Posterior vena cava (tissue), 2 donors: ENCODE measurements at regions not wholly inside any gene's neighbourhood (a gene's known extent, or its start where the extent isn't known, plus 50 kb on each side); places are given as distances from the start of the nearest gene placed in this dataset.

Experiments used
- DNase-seq: peaks from one replicate; pipeline ENCODE4 v3.0.0-alpha.2; 2020; ENCODE audit warnings: low spot score
- intact Hi-C, 2 donors: fragments of 100-400 bp; cut with DNase I; formaldehyde crosslinking; loops; one replicate each; pipeline versions ENCODE4 v1.14.1 to v1.14.2; 2022 to 2023
- donor health status: DM: yes; HTN: yes; CAD: no.
- donor health status: DM: yes; HTN: yes; CAD: no.

DNA sequence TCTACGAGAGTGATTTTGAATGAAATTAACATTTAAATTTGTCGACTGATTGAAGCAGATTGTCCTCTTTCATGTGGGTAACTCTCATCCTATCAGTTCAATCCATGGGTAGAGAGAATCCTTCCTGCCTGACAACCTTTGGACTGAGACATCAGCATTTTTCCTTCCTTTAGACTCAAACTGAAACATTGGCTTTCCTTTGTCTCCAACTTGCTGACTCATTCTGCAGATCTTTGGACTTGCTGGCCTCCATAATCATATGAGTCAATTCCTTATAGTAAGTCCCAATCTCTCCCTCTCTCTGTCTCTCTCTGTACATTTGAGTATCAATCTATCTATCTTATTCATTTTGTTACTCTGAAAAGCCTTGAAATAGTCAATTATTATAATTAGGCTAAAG, 416.7 kb downstream of the LRRIQ3 start:
- intact Hi-C loops = no loop called here
- DNase-seq = no peak

DNA sequence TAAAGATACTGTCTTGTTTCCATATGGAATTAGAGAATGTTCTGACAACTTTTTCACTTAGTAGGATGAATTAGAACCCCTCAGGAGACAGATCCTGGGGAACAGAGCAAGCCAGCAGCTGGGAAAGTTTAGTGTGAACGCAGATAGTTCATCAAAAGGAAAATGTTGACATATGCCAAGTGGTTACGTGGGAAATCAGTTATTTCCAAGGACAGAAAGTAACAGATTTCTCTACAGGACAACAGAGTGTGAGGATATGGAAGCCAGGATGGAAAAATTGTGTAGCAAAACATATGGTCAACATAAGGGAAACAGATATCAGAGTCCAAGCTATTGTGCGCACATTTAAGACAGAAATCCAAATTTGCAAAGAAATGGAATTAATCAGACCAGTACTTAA, 419.5 kb downstream of the LRRIQ3 start:
- intact Hi-C loops = no loop called here
- DNase-seq = no peak

DNA sequence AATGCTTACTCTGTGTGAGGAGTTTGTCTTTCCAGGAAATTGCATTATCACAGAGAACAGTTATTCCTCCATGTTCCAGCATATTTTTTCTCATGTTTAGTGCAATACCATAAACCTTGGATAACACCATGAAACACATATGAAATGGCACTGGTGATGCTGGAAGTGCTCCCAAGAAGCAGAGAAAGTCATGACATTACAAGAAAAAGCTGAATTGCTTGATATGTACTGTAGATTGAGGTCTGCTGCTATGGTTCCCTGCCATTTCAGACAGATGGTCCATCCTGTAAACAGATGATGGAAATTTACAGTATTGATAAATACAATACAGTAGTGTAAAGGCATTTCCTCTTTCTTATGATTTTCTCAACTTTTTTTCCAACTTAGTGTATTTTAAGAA, 422.1 kb downstream of the LRRIQ3 start:
- DNase-seq = no peak
- intact Hi-C loops = no loop called here

DNA sequence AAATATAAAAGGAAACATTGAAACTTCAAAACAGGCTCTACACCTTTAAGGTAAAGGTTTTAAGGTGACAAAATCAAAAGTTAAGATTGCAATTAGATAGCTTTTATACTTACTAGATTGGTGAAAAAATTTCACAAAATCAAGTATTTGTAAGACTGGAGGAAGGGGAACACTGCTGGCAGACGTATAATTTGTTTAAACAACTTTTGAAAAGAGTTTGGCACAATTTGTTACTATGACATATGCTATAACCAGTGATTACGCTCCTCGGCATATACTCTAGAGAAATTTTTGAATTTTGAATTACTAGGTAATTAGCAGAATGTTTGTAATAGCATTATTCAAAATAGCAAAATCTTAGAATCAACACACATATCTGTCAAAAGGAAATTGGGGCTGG, 425.0 kb downstream of the LRRIQ3 start:
- intact Hi-C loops = no loop called here
- no peak for DNase-seq

DNA sequence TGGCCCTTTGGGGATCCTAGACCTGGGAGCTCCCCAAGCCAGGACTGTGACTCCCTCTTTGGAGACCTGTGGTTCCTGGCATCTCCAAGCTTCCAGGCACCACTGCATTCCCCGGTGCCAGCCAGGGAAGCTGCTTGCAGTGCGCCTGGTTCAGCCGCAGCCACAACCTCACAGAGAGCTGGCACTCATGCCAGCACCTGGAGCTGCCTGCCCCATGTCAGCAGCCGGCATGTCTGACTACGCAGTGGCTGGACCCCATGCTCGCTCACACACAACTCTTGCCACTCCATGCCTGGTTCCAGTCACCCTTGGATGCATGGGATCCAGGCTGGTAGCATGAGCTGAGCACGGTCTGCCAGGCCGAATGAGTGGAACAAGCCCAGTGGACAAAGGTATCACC, 426.6 kb downstream of the LRRIQ3 start:
- intact Hi-C loops = no loop called here
- DNase-seq = no peak

DNA sequence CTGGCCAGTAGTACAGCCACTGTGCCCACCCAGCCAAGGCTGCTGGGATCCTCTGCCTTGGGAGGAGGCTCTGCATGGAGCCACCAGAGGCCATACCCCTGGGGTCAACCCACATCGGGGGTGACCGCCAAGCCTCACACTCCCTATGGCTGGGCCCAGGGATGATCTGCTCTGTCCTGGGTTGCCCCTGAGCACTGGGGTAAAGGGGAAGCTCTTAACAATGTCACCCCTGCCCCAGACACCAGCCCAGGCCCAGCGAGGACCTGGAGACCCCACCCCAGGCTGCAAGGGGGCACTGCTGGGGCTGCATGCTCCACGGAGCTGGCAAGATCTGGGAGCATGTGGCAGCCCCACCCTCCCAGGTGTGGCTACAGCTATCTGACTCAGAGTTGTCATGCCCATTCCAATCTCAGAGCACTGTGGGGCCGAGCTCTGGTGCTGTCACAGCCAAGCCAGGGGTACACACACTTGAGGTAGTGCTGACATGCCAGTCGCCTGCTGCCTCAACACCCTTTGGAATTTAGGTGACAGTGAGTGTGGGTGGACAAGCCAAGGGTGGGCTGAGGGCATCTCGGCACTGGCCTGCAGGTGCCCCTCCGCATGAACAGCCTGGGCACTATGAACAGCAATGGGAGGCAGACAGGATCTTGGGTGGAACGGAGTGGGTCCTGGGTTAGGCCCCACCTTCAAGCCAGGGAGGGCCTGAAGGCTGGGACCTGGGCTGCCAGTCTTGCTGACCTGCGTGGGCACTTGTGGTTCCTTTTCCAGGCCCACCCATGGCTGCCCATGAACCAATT, 427.7 kb downstream of the LRRIQ3 start:
- DNase-seq = no peak
- intact Hi-C loops = no loop called here

DNA sequence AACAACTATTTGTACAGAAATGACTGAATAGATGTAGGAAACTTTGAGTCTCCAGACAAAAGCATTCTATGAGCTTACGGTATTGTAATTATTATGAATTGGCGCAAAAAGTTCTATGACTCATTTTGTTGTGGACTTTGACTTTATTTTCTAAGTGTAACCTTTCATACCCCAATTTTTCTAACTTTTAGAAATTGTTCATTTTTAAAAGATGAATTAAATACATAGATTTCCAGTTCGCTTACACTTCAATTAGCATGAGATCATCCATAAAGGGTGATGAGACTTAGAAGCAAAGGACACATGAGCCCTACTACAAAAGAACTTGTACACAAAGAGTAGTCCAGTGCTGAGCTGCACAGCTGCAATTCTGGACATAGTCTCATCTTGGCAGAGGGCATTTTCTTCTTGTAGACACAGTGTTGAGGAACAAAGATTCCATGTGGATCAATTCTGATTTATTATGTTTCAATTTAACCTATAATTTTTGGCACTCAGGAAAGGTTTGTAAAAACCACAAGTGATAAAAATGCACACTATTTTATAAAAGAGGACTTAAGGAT, 431.1 kb downstream of the LRRIQ3 start:
- DNase-seq = no peak
- intact Hi-C loops = no loop called here

DNA sequence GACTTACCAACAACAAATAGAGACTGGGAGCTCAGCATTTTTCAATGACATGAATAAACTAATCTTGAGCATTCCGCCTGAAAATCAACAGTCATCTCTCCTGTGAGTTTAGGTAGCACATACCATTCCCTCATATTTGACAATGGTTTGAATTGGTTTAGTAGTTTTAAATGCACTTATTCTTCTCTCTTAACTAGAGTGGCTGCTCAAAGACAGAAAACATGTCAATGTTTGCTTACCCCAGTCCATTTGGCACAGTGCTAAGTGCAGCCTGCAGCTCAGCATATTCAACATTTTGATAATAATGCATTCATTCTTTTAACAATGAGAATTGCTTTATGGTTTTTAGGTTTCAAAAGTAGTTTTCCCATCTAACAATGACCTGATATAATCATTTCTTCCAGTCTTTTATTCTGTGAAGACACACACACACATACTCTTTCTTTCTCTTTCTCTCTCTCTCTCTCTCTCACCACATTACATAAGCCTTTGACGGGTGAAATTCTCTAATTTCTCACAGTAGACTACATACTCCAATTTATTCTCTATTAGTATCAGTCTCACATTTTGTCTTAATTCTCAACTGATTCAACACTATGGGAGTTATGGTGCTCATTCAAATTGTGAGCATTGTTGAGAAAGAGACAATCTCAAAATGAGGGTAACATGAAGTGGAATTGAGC, 432.3 kb downstream of the LRRIQ3 start:
- intact Hi-C loops = no loop called here
- DNase-seq = no peak

DNA sequence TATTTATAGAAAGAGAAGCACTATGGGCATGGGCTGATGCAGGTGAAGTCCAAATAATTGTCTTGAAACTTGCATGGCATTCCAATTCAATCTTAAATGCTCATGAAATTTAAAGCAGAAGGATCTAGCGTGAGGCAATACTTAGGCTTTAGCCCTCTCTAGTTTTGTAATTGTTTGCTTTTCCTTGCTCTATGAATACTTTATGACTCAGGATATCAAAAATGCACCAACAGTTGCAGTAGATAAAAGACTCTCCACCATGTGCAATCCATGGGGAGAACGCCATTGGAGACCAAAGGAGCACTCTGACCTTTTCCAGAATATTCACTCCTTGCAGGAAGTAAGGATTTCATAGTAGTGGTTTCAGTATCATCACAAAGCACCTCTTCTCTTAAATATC, 436.4 kb downstream of the LRRIQ3 start:
- intact Hi-C loops = no loop called here
- DNase-seq = no peak

DNA sequence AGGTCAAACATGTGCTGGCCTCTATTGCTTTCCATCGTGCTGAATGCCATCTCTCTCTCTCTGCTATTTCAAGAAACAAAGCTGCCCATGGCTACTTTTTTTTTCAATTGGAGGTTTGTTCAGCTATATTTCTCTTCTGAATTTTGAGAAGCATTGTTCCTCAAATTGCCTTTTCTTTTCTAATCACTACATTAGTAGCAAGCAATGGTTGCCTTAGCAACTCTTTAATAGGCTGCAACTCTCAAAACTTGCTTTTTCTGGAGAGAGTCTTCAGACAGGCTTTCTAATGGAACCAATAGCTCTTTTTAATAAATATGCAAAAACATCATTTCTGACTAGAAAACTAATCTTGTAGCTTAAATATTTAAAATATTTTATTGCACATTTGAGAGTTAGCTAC, 439.0 kb downstream of the LRRIQ3 start:
- no peak for DNase-seq
- intact Hi-C loops = no loop called here

DNA sequence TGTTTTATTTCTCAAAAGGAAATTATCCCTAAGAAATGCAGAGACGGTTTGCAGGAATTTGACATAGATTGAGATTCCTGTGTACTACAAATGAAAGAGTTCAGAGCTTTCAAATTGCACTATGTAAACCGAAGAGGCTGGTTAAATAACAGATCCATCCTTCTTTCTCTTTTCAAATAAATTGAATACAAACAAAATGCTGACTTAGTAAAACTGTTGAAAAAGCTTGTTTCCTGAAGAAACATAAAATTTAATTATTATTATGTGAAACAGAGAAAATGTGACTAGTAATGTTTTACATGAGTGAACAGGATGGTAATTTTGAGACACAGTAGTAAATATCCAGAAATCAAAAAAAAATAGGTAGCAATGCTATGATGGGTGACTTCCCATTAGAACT, 441.2 kb downstream of the LRRIQ3 start:
- intact Hi-C loops = no loop called here
- no peak for DNase-seq

DNA sequence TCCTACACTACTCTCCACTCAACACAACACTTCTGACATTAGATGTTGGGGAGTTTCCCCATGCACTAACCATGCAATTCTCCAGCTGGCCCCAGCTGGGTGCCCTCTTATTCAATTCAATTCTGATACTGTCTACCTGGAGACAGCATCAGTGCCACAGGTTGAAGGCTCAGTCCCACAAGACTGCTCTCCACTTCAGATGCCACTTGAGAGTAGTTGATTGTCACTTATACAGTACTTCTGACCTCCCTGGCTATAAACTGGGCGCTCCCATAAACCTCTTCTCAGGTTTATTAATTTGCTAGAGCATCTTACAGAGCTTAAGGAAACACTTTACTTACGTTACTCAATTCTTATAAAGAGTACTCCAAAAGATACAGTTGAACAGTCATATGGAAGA, 442.3 kb downstream of the LRRIQ3 start:
- DNase-seq = no peak
- intact Hi-C loops = no loop called here

DNA sequence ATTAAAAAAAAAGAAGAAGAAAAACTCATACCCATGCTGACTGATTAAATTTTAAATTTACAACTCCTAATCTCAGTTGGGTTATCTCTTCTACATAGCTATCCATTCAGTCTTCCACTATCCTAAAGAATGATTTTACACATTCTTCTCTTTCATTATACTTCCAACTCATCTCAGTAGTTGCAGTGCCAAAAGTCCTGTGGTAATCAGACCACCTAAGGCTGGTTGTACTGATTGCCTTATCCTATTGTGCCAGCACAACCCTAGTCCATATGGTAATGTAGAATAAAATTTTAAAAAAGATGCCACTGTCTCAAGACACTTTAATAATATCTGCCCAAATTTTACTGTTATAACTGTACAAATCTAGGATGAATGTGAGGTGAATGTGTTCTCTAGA, 448.0 kb downstream of the LRRIQ3 start:
- no peak for DNase-seq
- intact Hi-C loops = no loop called here

DNA sequence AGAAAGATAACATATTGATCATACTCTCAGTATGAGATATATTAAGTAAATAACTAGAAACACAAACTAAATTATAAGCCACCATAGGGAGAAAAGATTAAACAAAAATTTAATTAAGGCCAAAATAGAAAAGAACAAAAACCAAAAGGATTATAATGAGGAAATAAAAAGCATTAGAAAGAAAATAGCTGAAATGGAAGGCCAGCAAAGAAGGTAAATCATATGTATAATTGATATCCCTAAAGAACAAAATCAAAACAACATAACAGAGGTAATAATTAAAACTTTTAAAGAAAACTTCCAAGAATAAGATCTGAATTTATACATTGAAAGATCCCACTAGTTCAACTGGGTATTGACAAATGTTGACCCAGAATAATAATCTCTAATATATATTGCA, 453.0 kb downstream of the LRRIQ3 start:
- intact Hi-C loops = no loop called here
- no peak for DNase-seq

DNA sequence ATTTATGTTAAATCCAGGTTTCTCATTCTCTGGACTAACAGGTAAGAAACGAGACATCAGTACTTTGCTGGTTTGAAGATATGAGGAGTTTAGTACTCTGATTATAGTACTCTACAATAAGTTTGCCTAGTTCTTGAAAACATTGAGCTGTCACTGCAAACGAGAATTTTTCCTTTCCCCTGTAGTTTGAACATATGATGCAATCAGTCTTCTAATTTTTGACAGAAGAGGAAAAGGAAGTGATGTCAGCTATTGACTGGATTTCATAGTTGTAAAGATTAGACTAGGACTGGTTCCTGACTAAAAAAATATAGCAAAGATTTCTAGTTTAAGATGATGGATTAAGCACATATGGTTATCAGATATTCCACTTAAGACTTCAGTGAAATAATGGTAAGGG, 461.9 kb downstream of the LRRIQ3 start:
- intact Hi-C loops = no loop called here
- no peak for DNase-seq

DNA sequence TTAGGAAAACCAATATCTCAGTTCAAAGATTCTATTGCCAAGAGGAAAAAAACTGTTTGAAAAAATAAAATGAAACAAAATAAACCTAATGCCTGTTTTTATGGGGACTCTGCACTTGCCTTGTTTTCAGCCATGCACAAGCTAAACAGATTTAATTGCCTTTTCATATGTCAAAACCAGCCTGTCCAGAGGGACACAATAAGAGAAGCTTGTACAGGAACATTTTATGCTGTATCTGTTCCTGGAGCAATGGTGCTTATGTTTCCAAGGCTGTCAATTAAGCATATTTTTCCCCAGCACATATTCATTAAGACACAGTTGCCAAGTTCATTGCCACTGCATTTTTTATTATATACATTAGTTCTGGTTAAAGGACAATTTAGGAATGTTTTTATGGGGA, 470.9 kb downstream of the LRRIQ3 start:
- DNase-seq = no peak
- intact Hi-C loops = no loop called here

DNA sequence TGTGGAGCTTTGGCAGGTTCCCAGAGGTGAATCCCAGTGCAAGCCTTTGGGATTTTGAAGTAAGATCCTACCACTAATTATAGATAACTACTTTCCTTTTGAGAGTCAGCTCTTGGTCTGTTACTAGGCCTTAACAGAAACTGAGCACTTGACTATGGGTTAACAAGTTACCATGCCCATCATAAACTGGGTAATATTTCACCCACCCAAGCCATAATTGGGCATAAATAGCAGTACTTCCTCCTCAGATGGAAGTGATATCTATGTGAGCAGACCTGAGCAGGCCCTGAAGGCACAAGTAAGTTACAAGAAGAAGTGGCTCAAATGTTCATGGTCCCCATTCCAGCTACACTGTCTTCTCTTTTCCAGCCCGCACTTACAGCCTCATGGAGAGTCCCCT, 475.9 kb downstream of the LRRIQ3 start:
- intact Hi-C loops = no loop called here
- DNase-seq = no peak

DNA sequence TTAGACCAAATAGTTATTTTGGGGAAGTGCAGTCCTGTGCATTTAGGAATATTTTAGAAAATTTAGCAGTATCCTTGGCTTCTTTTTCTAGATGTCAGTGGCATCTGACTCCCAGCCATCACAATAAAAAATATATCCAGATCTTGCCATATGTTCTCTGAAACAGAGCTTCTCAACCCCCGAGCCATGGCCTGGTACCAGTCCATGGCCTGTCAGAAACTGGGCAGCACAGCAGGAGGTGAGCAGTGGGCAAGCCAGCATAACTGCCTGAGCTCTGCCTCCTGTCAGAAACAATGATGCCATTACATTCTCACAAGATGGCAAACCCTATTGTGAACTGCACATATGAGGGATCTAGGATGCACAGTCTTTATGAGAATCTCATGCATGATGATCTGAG, 480.0 kb downstream of the LRRIQ3 start:
- DNase-seq = no peak
- intact Hi-C loops = no loop called here

DNA sequence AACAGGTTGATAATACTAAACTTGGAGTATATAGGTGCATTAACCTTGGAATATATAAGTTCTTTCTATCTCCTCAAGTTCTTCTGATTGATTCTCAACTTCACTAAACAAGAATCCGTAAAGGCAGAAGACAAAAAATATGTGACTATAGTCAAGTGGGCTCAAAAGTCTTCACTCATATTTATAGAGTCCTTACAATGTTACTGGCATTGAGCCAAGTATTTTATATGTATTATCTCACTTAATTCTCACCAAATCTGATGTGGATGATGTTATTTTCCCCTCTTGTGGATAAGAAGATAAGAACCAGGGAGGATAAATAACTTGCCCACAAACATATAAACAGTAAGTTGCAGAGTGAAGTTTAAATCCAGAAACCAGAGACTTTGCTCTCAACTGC, 486.9 kb downstream of the LRRIQ3 start:
- intact Hi-C loops = no loop called here
- DNase-seq = no peak

DNA sequence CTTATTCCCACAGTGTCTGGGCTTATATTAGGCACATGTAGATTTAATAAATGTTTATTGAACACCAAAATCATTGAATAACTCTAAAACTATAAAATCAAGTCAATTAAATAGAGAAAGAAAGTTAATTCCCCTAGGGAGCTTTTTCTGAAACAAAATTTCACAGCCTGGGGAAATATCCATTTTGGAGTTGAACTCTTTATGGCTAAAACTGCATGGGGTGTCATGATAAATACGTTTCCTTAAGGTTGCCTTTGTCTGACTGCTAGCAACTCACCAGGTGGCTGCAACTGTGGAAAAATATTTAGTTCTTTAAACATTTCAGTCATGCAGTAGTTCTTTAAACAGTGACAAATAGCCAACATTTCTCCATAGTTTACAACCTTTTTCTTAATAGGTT, 496.1 kb downstream of the LRRIQ3 start:
- intact Hi-C loops = no loop called here

DNA sequence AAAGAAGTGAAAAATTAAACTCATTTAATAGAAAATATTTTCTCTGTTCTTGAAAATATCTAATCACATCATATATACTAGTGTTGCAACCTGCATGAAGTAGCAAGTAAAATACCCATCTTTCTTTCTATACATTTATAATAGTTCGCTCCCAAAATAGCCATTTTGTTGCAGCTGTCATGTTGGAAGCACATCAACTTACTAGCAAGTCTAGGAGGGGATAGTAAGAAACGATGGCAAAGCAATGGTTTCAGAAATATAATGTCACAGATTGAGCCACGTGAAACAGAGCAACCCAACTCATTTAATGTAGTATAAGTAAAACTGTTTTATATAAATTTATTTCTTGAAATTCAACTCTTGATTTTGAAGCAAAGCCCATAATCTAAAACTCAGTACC, 521.8 kb downstream of the LRRIQ3 start:
- no peak for DNase-seq
- intact Hi-C loops = no loop called here

More for the DNA sequence above, 496.1 kb downstream of the LRRIQ3 start:
- DNase-seq = no peak
